ENCODE measurements at regions not wholly inside any gene's neighbourhood (a gene's known extent, or its start where the extent isn't known, plus 50 kb on each side); places are given as distances from the start of the nearest gene placed in this dataset.

- TF ChIP-seq CTCF (IDR thresholded peaks at IDR 0.05) (no peak), POLR2A (IDR thresholded peaks at IDR 0.05) (no peak)
These were observed 437.9 kb downstream of the NR2F2 start for GRCh38 chr15:96768435-96768789.
